H7 (cell line): ENCODE measurements at regions not wholly inside any gene's neighbourhood (a gene's known extent, or its start where the extent isn't known, plus 50 kb on each side); places are given as distances from the start of the nearest gene placed in this dataset.
"Not testable (repeated sequence)": the region's sequence is repeated elsewhere in the genome, so short reads cannot be mapped to it uniquely, and the experiment has no call there.

Source experiments
- DNase-seq: peaks from one replicate; pipeline ENCODE4 v3.0.0; 2012
- H3K27me3 ChIP-seq: 2 replicates; pipeline ENCODE4 v1.6.0; 2011; ENCODE audit warnings: mild to moderate bottlenecking, low read length; ENCODE audit not compliant: control insufficient read depth, insufficient read depth
- H3K36me3 ChIP-seq: replicated peaks from 2 replicates; pipeline ENCODE4 v1.5.1; 2011; ENCODE audit warnings: low read length; ENCODE audit not compliant: control insufficient read depth, insufficient read depth
- H3K4me3 ChIP-seq: 2 replicates; pipeline ENCODE4 v1.5.1; 2011; ENCODE audit warnings: low read depth, mild to moderate bottlenecking, control low read depth, low read length, moderate library complexity; ENCODE audit not compliant: insufficient read depth

GRCh38 chr18:60013148-60013547 is 113.4 kb downstream of the PMAIP1 start:
- H3K27me3 ChIP-seq, H3K36me3 ChIP-seq, DNase-seq, H3K4me3 ChIP-seq: not testable (repeated sequence)

GRCh38 chr18:60010984-60011383 is 111.2 kb downstream of the PMAIP1 start:
- no peak for DNase-seq
- no peaks in the 10 kb centered on the region for H3K36me3 ChIP-seq

GRCh38 chr18:60010513-60010912 is 110.7 kb downstream of the PMAIP1 start:
- Histone ChIP-seq H3K36me3 (no peaks in the 10 kb centered on the region), H3K27me3 (no peaks in the 10 kb centered on the region), H3K4me3 (no peak overlapping the region)
- DNase-seq, result no peak

More at GRCh38 chr18:60010984-60011383, 111.2 kb downstream of the PMAIP1 start:
- no peak overlapping the region for H3K4me3 ChIP-seq
- H3K27me3 ChIP-seq, result no peaks in the 10 kb centered on the region

GRCh38 chr18:60007661-60008060 is 107.9 kb downstream of the PMAIP1 start:
- Histone ChIP-seq H3K27me3 (no peaks in the 10 kb centered on the region), H3K4me3 (no peak overlapping the region), H3K36me3 (no peaks in the 10 kb centered on the region)
- DNase-seq, result no peak

GRCh38 chr18:60003610-60004185 is 103.9 kb downstream of the PMAIP1 start:
- DNase-seq, result no peak
- Histone ChIP-seq H3K27me3 (no peaks in the 10 kb centered on the region), H3K4me3 (no peak overlapping the region), H3K36me3 (no peaks in the 10 kb centered on the region)

GRCh38 chr18:59996370-59996966 is 96.7 kb downstream of the PMAIP1 start:
- Histone ChIP-seq H3K27me3 (no peaks in the 10 kb centered on the region), H3K36me3 (no peaks in the 10 kb centered on the region), H3K4me3 (no peak overlapping the region)
- DNase-seq, result peak; percentile 43

- Histone ChIP-seq H3K4me3 (no peak overlapping the region), H3K27me3 (no peaks in the 10 kb centered on the region), H3K36me3 (no peaks in the 10 kb centered on the region)
- DNase-seq, result no peak
Observed at GRCh38 chr18:59994357-59994756, 94.6 kb downstream of the PMAIP1 start.

GRCh38 chr18:59993560-59993959 is 93.8 kb downstream of the PMAIP1 start:
- H3K4me3 ChIP-seq, result no peak overlapping the region

GRCh38 chr18:59990121-59990823 is 90.5 kb downstream of the PMAIP1 start:
- DNase-seq, result no peak
- no peaks in the 10 kb centered on the region for H3K27me3 ChIP-seq
- H3K4me3 ChIP-seq, result no peak overlapping the region
- H3K36me3 ChIP-seq, result no peaks in the 10 kb centered on the region

More at GRCh38 chr18:59993560-59993959, 93.8 kb downstream of the PMAIP1 start:
- no peaks in the 10 kb centered on the region for H3K27me3 ChIP-seq
- DNase-seq, result no peak
- no peaks in the 10 kb centered on the region for H3K36me3 ChIP-seq

- Histone ChIP-seq H3K27me3 (no peaks in the 10 kb centered on the region), H3K4me3 (no peak overlapping the region)
- peak; percentile 28 for DNase-seq
Observed at GRCh38 chr18:59988098-59988706, 88.4 kb downstream of the PMAIP1 start.

GRCh38 chr18:59987102-59987501 is 87.3 kb downstream of the PMAIP1 start:
- Histone ChIP-seq H3K4me3 (no peak overlapping the region), H3K36me3 (no peaks in the 10 kb centered on the region), H3K27me3 (no peaks in the 10 kb centered on the region)
- DNase-seq, result no peak

More at GRCh38 chr18:59988098-59988706, 88.4 kb downstream of the PMAIP1 start:
- no peaks in the 10 kb centered on the region for H3K36me3 ChIP-seq

GRCh38 chr18:59986139-59986538 is 86.3 kb downstream of the PMAIP1 start:
- no peak for DNase-seq
- Histone ChIP-seq H3K4me3 (no peak overlapping the region), H3K27me3 (no peaks in the 10 kb centered on the region), H3K36me3 (no peaks in the 10 kb centered on the region)

- Histone ChIP-seq H3K4me3 (no peak overlapping the region), H3K36me3 (no peaks in the 10 kb centered on the region)
- DNase-seq, result no peak
Observed at GRCh38 chr18:59985289-59985688, 85.5 kb downstream of the PMAIP1 start.

GRCh38 chr18:59983506-59983905 is 83.7 kb downstream of the PMAIP1 start:
- Histone ChIP-seq H3K27me3 (no peaks in the 10 kb centered on the region), H3K4me3 (no peak overlapping the region), H3K36me3 (no peaks in the 10 kb centered on the region)
- no peak for DNase-seq

More at GRCh38 chr18:59985289-59985688, 85.5 kb downstream of the PMAIP1 start:
- H3K27me3 ChIP-seq, result no peaks in the 10 kb centered on the region

GRCh38 chr18:59980188-59980637 is 80.4 kb downstream of the PMAIP1 start:
- no peaks in the 10 kb centered on the region for H3K27me3 ChIP-seq
- no peak for DNase-seq
- no peaks in the 10 kb centered on the region for H3K36me3 ChIP-seq
- H3K4me3 ChIP-seq, result no peak overlapping the region
